HCT116 (cell line): ENCODE measurements at regions not wholly inside any gene's neighbourhood (a gene's known extent, or its start where the extent isn't known, plus 50 kb on each side); places are given as distances from the start of the nearest gene placed in this dataset.

ENCODE experiments used
- EGR1 ChIP-seq: IDR thresholded peaks from 2 replicates; pipeline ENCODE4 v1.6.1; 2012; ENCODE audit warnings: low read depth
- ELF1 ChIP-seq: IDR thresholded peaks from 2 replicates; pipeline ENCODE4 v1.6.1; 2012; ENCODE audit warnings: low read depth, borderline replicate concordance
- EZH2 ChIP-seq: fragments of 200-600 bp; sonication (generic); IDR thresholded peaks from 2 replicates; pipeline ENCODE4 v1.6.1; 2017; ENCODE audit warnings: antibody characterized with exemption, mixed run types
- EZH2phosphoT487 ChIP-seq: fragments of 200-600 bp; IDR thresholded peaks from 2 replicates; pipeline ENCODE4 v1.6.1; 2018; ENCODE audit warnings: antibody characterized with exemption, borderline replicate concordance
- JUND ChIP-seq: IDR thresholded peaks from 2 replicates; pipeline ENCODE4 v1.6.1; 2012
- POLR2A ChIP-seq: IDR thresholded peaks from 2 replicates; pipeline ENCODE4 v1.7.0; 2011; ENCODE audit warnings: borderline replicate concordance; ENCODE audit not compliant: insufficient read depth, insufficient read length; ENCODE audit errors: extremely low read depth
- POLR2AphosphoS5 ChIP-seq: IDR thresholded peaks from 2 replicates; pipeline ENCODE4 v1.6.1; 2011; ENCODE audit warnings: mild to moderate bottlenecking, low read depth, low read length, moderate library complexity
- RAD21 ChIP-seq: IDR thresholded peaks from 2 replicates; pipeline ENCODE4 v1.6.1; 2012; ENCODE audit warnings: low read depth, mild to moderate bottlenecking
- REST ChIP-seq: IDR thresholded peaks from 2 replicates; pipeline ENCODE4 v1.6.1; 2012; ENCODE audit warnings: low read depth
- SIN3A ChIP-seq: IDR thresholded peaks from 2 replicates; pipeline ENCODE4 v1.6.1; 2012; ENCODE audit warnings: low read depth
- SP1 ChIP-seq: IDR thresholded peaks from 2 replicates; pipeline ENCODE4 v1.6.1; 2012; ENCODE audit warnings: low read depth
- TF ChIP-seq, protein P1 (sequence below), 3 experiments: fragments of 200-600 bp in 1 of 3; sonication (generic) in 1 of 3; IDR thresholded peaks in 2 of 3; conservative IDR thresholded peaks in 1 of 3; 2 replicates each; pipeline ENCODE4 v1.5.1; 2012 to 2017; ENCODE audit warnings: low read depth in 2 of 3, low read length in 2 of 3, antibody characterized with exemption in 1 of 3, borderline replicate concordance in 1 of 3, control low read depth in 1 of 3, mild to moderate bottlenecking in 1 of 3, mixed read lengths in 1 of 3, mixed run types in 1 of 3, moderate library complexity in 1 of 3; ENCODE audit not compliant: insufficient read depth in 1 of 3
- TF ChIP-seq, protein P2 (sequence below): IDR thresholded peaks from 2 replicates; pipeline ENCODE4 v1.6.1; 2012

- no peak for TF ChIP-seq EZH2phosphoT487
- TF ChIP-seq, protein P1, sequence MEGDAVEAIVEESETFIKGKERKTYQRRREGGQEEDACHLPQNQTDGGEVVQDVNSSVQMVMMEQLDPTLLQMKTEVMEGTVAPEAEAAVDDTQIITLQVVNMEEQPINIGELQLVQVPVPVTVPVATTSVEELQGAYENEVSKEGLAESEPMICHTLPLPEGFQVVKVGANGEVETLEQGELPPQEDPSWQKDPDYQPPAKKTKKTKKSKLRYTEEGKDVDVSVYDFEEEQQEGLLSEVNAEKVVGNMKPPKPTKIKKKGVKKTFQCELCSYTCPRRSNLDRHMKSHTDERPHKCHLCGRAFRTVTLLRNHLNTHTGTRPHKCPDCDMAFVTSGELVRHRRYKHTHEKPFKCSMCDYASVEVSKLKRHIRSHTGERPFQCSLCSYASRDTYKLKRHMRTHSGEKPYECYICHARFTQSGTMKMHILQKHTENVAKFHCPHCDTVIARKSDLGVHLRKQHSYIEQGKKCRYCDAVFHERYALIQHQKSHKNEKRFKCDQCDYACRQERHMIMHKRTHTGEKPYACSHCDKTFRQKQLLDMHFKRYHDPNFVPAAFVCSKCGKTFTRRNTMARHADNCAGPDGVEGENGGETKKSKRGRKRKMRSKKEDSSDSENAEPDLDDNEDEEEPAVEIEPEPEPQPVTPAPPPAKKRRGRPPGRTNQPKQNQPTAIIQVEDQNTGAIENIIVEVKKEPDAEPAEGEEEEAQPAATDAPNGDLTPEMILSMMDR (IDR thresholded peaks at IDR 0.05 in 2 of 3, conservative IDR thresholded peaks at IDR 0.05 in 1 of 3; ENCODE audit: borderline replicate concordance in 1 of 3, insufficient read depth in 1 of 3, low read depth in 2 of 3, low read length in 2 of 3), result no peak
- no peak for TF ChIP-seq POLR2A
- TF ChIP-seq EZH2, result no peak
- no peak for TF ChIP-seq ELF1
- no peak for TF ChIP-seq RAD21
- no peak for TF ChIP-seq REST
- no peak for TF ChIP-seq JUND
- TF ChIP-seq, protein P2, sequence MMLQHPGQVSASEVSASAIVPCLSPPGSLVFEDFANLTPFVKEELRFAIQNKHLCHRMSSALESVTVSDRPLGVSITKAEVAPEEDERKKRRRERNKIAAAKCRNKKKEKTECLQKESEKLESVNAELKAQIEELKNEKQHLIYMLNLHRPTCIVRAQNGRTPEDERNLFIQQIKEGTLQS, result no peak
- TF ChIP-seq EGR1, result no peak
- TF ChIP-seq POLR2AphosphoS5, result no peak
- no peak for TF ChIP-seq SIN3A
- no peak for TF ChIP-seq SP1
Measured at GRCh38 chr5:116640236-116640635, 65.6 kb upstream of the SEMA6A start.
